ENCODE measurements at regions not wholly inside any gene's neighbourhood (a gene's known extent, or its start where the extent isn't known, plus 50 kb on each side); places are given as distances from the start of the nearest gene placed in this dataset.
"Not testable (repeated sequence)": the region's sequence is repeated elsewhere in the genome, so short reads cannot be mapped to it uniquely, and the experiment has no call there.

- Histone ChIP-seq H3K27ac (ENCODE audit: low read depth, low read length) (no peak overlapping the region), H3K4me1 (ENCODE audit: control insufficient read depth in 5 of 5, insufficient read depth in 5 of 5, low read length in 5 of 5) (peaks cover 0 to 3% (median 0%) of the 10 kb centered on the region in 5 donors), H3K27me3 (ENCODE audit: control insufficient read depth in 5 of 5, insufficient read depth in 4 of 5, low read length in 5 of 5) (no peaks in the 10 kb centered on the region), H3K9me3 (ENCODE audit: control insufficient read depth in 5 of 5, low read length in 5 of 5) (peaks cover 0 to 3% (median 0%) of the 10 kb centered on the region in 5 donors), H3K4me3 (ENCODE audit: low read depth in 1 of 5, low read length in 5 of 5) (no peak overlapping the region), H3K36me3 (ENCODE audit: control insufficient read depth in 5 of 5, insufficient read depth in 5 of 5, low read length in 5 of 5) (no peaks in the 10 kb centered on the region), H3K9ac (ENCODE audit: low read length in 5 of 5) (no peak overlapping the region)
Observed at GRCh38 chr10:8360365-8360764, 305.9 kb downstream of the GATA3 start.

- H3K4me1 ChIP-seq (ENCODE audit: control insufficient read depth in 5 of 5, insufficient read depth in 5 of 5, low read length in 5 of 5) = peaks cover 0 to 3% (median 0%) of the 10 kb centered on the region in 5 donors
Observed at GRCh38 chr10:8360814-8361509, 306.5 kb downstream of the GATA3 start.

GRCh38 chr10:8361510-8361844 is 307.0 kb downstream of the GATA3 start:
- no peak overlapping the region for H3K9ac ChIP-seq (ENCODE audit: low read length in 5 of 5)
- H3K9me3 ChIP-seq (ENCODE audit: control insufficient read depth in 5 of 5, low read length in 5 of 5) = peaks cover 0 to 3% (median 0%) of the 10 kb centered on the region in 5 donors
- no peaks in the 10 kb centered on the region for H3K27me3 ChIP-seq (ENCODE audit: control insufficient read depth in 5 of 5, insufficient read depth in 4 of 5, low read length in 5 of 5)
- H3K4me3 ChIP-seq (ENCODE audit: low read depth in 1 of 5, low read length in 5 of 5) = no peak overlapping the region
- no peak overlapping the region for H3K27ac ChIP-seq (ENCODE audit: low read depth, low read length)
- no peaks in the 10 kb centered on the region for H3K36me3 ChIP-seq (ENCODE audit: control insufficient read depth in 5 of 5, insufficient read depth in 5 of 5, low read length in 5 of 5)
- peaks cover 0 to 3% (median 0%) of the 10 kb centered on the region in 5 donors for H3K4me1 ChIP-seq (ENCODE audit: control insufficient read depth in 5 of 5, insufficient read depth in 5 of 5, low read length in 5 of 5)

More at GRCh38 chr10:8360814-8361509, 306.5 kb downstream of the GATA3 start:
- no peak overlapping the region for H3K4me3 ChIP-seq (ENCODE audit: low read depth in 1 of 5, low read length in 5 of 5)
- no peaks in the 10 kb centered on the region for H3K36me3 ChIP-seq (ENCODE audit: control insufficient read depth in 5 of 5, insufficient read depth in 5 of 5, low read length in 5 of 5)
- H3K27me3 ChIP-seq (ENCODE audit: control insufficient read depth in 5 of 5, insufficient read depth in 4 of 5, low read length in 5 of 5) = no peaks in the 10 kb centered on the region
- H3K9ac ChIP-seq (ENCODE audit: low read length in 5 of 5) = no peak overlapping the region
- H3K27ac ChIP-seq (ENCODE audit: low read depth, low read length) = no peak overlapping the region
- H3K9me3 ChIP-seq (ENCODE audit: control insufficient read depth in 5 of 5, low read length in 5 of 5) = peaks cover 0 to 3% (median 0%) of the 10 kb centered on the region in 5 donors

GRCh38 chr10:8365935-8366911 is 311.7 kb downstream of the GATA3 start:
- Histone ChIP-seq H3K27me3 (ENCODE audit: control insufficient read depth in 5 of 5, insufficient read depth in 4 of 5, low read length in 5 of 5) (no peaks in the 10 kb centered on the region), H3K9ac (ENCODE audit: low read length in 5 of 5) (no peak overlapping the region), H3K9me3 (ENCODE audit: control insufficient read depth in 5 of 5, low read length in 5 of 5) (no peaks in the 10 kb centered on the region), H3K4me3 (ENCODE audit: low read depth in 1 of 5, low read length in 5 of 5) (no peak overlapping the region), H3K27ac (ENCODE audit: low read depth, low read length) (no peak overlapping the region), H3K36me3 (ENCODE audit: control insufficient read depth in 5 of 5, insufficient read depth in 5 of 5, low read length in 5 of 5) (no peaks in the 10 kb centered on the region), H3K4me1 (ENCODE audit: control insufficient read depth in 5 of 5, insufficient read depth in 5 of 5, low read length in 5 of 5) (peaks cover 0 to 11% (median 0%) of the 10 kb centered on the region in 5 donors)

GRCh38 chr10:8367672-8368411 is 313.4 kb downstream of the GATA3 start:
- H3K27me3 ChIP-seq (ENCODE audit: control insufficient read depth in 5 of 5, insufficient read depth in 4 of 5, low read length in 5 of 5); H3K9me3 ChIP-seq (ENCODE audit: control insufficient read depth in 5 of 5, low read length in 5 of 5); H3K36me3 ChIP-seq (ENCODE audit: control insufficient read depth in 5 of 5, insufficient read depth in 5 of 5, low read length in 5 of 5); H3K4me3 ChIP-seq (ENCODE audit: low read depth in 1 of 5, low read length in 5 of 5); H3K27ac ChIP-seq (ENCODE audit: low read depth, low read length); H3K9ac ChIP-seq (ENCODE audit: low read length in 5 of 5): not testable (repeated sequence)
- H3K4me1 ChIP-seq (ENCODE audit: control insufficient read depth in 5 of 5, insufficient read depth in 5 of 5, low read length in 5 of 5) = peaks cover 0 to 16% (median 0%) of the 10 kb centered on the region in 5 donors

- no peak overlapping the region for H3K9ac ChIP-seq (ENCODE audit: low read length in 5 of 5)
- H3K4me3 ChIP-seq (ENCODE audit: low read depth in 1 of 5, low read length in 5 of 5) = no peak overlapping the region
- H3K4me1 ChIP-seq (ENCODE audit: control insufficient read depth in 5 of 5, insufficient read depth in 5 of 5, low read length in 5 of 5) = peaks cover 0 to 13% (median 0%) of the 10 kb centered on the region in 5 donors
- no peaks in the 10 kb centered on the region for H3K27me3 ChIP-seq (ENCODE audit: control insufficient read depth in 5 of 5, insufficient read depth in 4 of 5, low read length in 5 of 5)
- no peaks in the 10 kb centered on the region for H3K36me3 ChIP-seq (ENCODE audit: control insufficient read depth in 5 of 5, insufficient read depth in 5 of 5, low read length in 5 of 5)
- peak overlapping the region; percentile 23 for H3K27ac ChIP-seq (ENCODE audit: low read depth, low read length)
- no peaks in the 10 kb centered on the region for H3K9me3 ChIP-seq (ENCODE audit: control insufficient read depth in 5 of 5, low read length in 5 of 5)
Observed at GRCh38 chr10:8369666-8370065, 315.2 kb downstream of the GATA3 start.

- Histone ChIP-seq H3K9ac (ENCODE audit: low read length in 5 of 5) (no peak overlapping the region), H3K9me3 (ENCODE audit: control insufficient read depth in 5 of 5, low read length in 5 of 5) (no peaks in the 10 kb centered on the region)
Observed at GRCh38 chr10:8374334-8374733, 319.8 kb downstream of the GATA3 start.

GRCh38 chr10:8375137-8375536 is 320.6 kb downstream of the GATA3 start:
- Histone ChIP-seq H3K36me3 (ENCODE audit: control insufficient read depth in 5 of 5, insufficient read depth in 5 of 5, low read length in 5 of 5) (no peaks in the 10 kb centered on the region), H3K9me3 (ENCODE audit: control insufficient read depth in 5 of 5, low read length in 5 of 5) (no peaks in the 10 kb centered on the region), H3K4me3 (ENCODE audit: low read depth in 1 of 5, low read length in 5 of 5) (no peak overlapping the region), H3K27ac (ENCODE audit: low read depth, low read length) (no peak overlapping the region), H3K27me3 (ENCODE audit: control insufficient read depth in 5 of 5, insufficient read depth in 4 of 5, low read length in 5 of 5) (no peaks in the 10 kb centered on the region), H3K9ac (ENCODE audit: low read length in 5 of 5) (no peak overlapping the region), H3K4me1 (ENCODE audit: control insufficient read depth in 5 of 5, insufficient read depth in 5 of 5, low read length in 5 of 5) (peaks cover 0 to 23% (median 2%) of the 10 kb centered on the region in 5 donors)

More at GRCh38 chr10:8374334-8374733, 319.8 kb downstream of the GATA3 start:
- no peaks in the 10 kb centered on the region for H3K36me3 ChIP-seq (ENCODE audit: control insufficient read depth in 5 of 5, insufficient read depth in 5 of 5, low read length in 5 of 5)
- peaks cover 0 to 18% (median 0%) of the 10 kb centered on the region in 5 donors for H3K4me1 ChIP-seq (ENCODE audit: control insufficient read depth in 5 of 5, insufficient read depth in 5 of 5, low read length in 5 of 5)
- H3K27ac ChIP-seq (ENCODE audit: low read depth, low read length) = no peak overlapping the region
- H3K27me3 ChIP-seq (ENCODE audit: control insufficient read depth in 5 of 5, insufficient read depth in 4 of 5, low read length in 5 of 5) = no peaks in the 10 kb centered on the region
- H3K4me3 ChIP-seq (ENCODE audit: low read depth in 1 of 5, low read length in 5 of 5) = no peak overlapping the region

GRCh38 chr10:8378198-8378983 is 323.9 kb downstream of the GATA3 start:
- H3K36me3 ChIP-seq (ENCODE audit: control insufficient read depth in 5 of 5, insufficient read depth in 5 of 5, low read length in 5 of 5) = no peaks in the 10 kb centered on the region
- peak overlapping the region; percentile 74 for H3K27ac ChIP-seq (ENCODE audit: low read depth, low read length)
- H3K9ac ChIP-seq (ENCODE audit: low read length in 5 of 5) = peak overlapping the region in 2 of 5 donors; percentile 12 to 24
- no peaks in the 10 kb centered on the region for H3K27me3 ChIP-seq (ENCODE audit: control insufficient read depth in 5 of 5, insufficient read depth in 4 of 5, low read length in 5 of 5)
- H3K9me3 ChIP-seq (ENCODE audit: control insufficient read depth in 5 of 5, low read length in 5 of 5) = no peaks in the 10 kb centered on the region
- peak overlapping the region in 3 of 5 donors; percentile 15 to 50 (median 24) for H3K4me3 ChIP-seq (ENCODE audit: low read depth in 1 of 5, low read length in 5 of 5)
- peaks cover 0 to 19% (median 7%) of the 10 kb centered on the region in 5 donors for H3K4me1 ChIP-seq (ENCODE audit: control insufficient read depth in 5 of 5, insufficient read depth in 5 of 5, low read length in 5 of 5)
